Central memory CD8-positive, alpha-beta T cell (primary cell): ENCODE measurements at regions not wholly inside any gene's neighbourhood (a gene's known extent, or its start where the extent isn't known, plus 50 kb on each side); places are given as distances from the start of the nearest gene placed in this dataset.

ENCODE experiments used
- ATAC-seq: fragments of 150-1000 bp; cut with Tn5 transposase; replicated peaks from 2 replicates; pipeline ENCODE4 v1.10.0; 2022; ENCODE audit warnings: mild to moderate bottlenecking, moderate FRiP score, moderate number of reproducible peaks; ENCODE audit not compliant: poor library complexity, severe bottlenecking; ENCODE audit errors: extremely low read depth
- DNase-seq, 2 donors: peaks; one replicate each; pipeline ENCODE4 v3.0.0; 2021; ENCODE audit warnings: low spot score in 2 of 2
- H3K27ac Mint-ChIP-seq: one replicate; pipeline ENCODE4 v1.8.0; 2022; ENCODE audit warnings: low read depth, mild to moderate bottlenecking, moderate library complexity, mixed read lengths
- H3K27me3 Mint-ChIP-seq: one replicate; pipeline ENCODE4 v1.8.0; 2022; ENCODE audit warnings: mixed read lengths
- H3K36me3 Mint-ChIP-seq: one replicate; pipeline ENCODE4 v1.8.0; 2022; ENCODE audit warnings: mild to moderate bottlenecking, moderate library complexity, mixed read lengths; ENCODE audit not compliant: insufficient read depth
- H3K4me1 Mint-ChIP-seq: one replicate; pipeline ENCODE4 v1.8.0; 2022; ENCODE audit warnings: mixed read lengths
- H3K4me3 Mint-ChIP-seq: one replicate; pipeline ENCODE4 v1.8.0; 2022; ENCODE audit warnings: mild to moderate bottlenecking, moderate library complexity, mixed read lengths
- H3K9me3 Mint-ChIP-seq: one replicate; pipeline ENCODE4 v1.8.0; 2022; ENCODE audit warnings: mixed read lengths

DNA sequence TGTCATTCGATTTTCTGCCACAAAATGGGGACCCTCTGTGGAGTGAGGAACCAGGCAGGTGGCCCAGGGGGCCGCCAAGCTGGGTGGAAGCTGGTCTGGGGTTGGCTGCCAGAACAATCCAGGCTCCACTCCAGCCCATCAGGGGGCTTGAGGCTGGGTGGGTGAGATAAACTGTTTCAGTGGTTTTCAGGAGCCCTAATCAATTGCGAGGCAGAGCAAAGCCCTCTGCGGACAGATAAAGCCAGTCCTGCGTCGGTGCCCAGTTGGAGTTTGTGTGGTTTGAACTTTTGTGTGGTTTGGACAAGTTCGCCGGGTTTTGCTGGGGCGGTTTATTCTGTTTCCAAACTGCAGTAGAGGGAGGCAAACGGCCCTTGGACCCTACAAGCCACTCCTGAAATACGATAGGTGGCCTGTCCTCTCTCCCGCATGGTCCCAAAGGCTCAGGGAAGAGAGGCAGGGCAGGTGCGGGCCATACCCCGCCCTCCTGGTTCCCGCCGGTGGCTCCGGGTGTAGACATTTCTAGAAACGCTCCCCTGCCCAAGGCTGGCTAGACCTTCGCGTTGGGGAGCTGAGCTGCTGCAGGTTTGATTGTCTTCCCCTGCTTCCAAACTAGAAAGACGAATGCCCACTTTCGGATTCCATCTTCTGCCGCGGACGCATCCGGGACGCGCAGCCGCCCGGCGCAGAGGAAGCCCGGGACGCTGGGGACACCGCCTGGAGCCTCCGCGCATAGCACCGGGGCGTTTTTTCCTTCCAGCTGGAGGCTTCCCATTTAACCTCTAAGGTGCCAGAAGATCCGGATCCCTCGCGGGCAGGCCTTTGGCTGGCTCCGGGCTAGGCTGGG is 169.0 kb upstream of the BCOR start:
- DNase-seq (no peak), ATAC-seq (peak; percentile 58)
- Mint-ChIP-seq H3K27ac (peak overlapping the region; percentile 69), H3K9me3 (no peaks in the 10 kb centered on the region), H3K27me3 (no peaks in the 10 kb centered on the region), H3K4me3 (peak overlapping the region; percentile 73), H3K4me1 (no peaks in the 10 kb centered on the region), H3K36me3 (peaks cover 2% of the 10 kb centered on the region)

DNA sequence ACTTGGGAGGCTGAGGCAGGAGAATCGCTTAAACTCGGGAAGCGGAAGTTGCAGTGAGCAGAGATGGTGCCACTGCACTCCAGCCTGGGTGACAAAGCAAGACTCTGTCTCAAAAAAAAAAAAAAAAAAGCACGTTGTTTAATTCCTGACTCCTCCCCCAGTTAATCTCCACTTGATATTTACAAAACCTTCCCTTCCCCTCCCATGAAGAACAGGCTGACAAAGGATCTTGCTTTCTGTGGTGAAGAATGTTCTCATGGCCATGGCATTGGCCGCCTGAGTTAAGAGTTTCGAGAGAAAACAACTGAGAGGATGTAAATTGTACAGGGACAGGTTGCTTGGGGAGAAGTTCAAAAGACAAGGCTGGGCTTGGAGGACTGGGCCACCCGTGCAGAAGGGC is 168.2 kb upstream of the BCOR start:
- no peak overlapping the region for H3K27ac Mint-ChIP-seq

DNA sequence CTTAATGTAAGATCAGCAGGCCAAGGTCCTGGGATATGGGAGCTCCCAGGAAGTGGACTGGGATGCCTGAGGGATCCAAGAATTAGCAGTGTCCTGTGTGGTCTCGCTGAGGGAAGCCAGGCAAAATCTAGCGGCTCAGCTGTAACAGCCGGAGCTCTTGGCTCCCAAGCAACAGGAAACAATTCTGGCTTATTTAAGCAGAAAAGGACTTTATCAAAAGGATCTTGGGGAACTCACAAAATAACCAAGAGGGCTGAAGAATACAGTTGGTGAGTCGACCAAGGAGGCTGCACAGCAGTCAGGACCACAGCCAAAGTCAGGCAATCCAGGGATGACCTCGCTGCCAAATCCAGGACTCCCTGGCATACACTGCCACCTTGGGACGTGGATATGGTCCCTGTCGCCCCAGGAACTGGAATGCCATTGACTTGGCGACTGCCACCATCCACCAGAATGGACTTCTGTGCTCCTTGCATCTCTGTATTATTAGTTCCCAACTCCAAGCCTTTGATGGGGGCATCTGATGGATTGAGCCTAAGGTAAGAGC is 165.3 kb upstream of the BCOR start:
- H3K36me3 Mint-ChIP-seq, result peaks cover 2% of the 10 kb centered on the region
- DNase-seq, result no peak
- no peak for ATAC-seq

More for the DNA sequence above, 168.2 kb upstream of the BCOR start:
- no peaks in the 10 kb centered on the region for H3K27me3 Mint-ChIP-seq
- no peak for ATAC-seq
- peak overlapping the region; percentile 73 for H3K4me3 Mint-ChIP-seq
- DNase-seq, result no peak
- peaks cover 2% of the 10 kb centered on the region for H3K36me3 Mint-ChIP-seq
- H3K9me3 Mint-ChIP-seq, result no peaks in the 10 kb centered on the region
- H3K4me1 Mint-ChIP-seq, result no peaks in the 10 kb centered on the region

DNA sequence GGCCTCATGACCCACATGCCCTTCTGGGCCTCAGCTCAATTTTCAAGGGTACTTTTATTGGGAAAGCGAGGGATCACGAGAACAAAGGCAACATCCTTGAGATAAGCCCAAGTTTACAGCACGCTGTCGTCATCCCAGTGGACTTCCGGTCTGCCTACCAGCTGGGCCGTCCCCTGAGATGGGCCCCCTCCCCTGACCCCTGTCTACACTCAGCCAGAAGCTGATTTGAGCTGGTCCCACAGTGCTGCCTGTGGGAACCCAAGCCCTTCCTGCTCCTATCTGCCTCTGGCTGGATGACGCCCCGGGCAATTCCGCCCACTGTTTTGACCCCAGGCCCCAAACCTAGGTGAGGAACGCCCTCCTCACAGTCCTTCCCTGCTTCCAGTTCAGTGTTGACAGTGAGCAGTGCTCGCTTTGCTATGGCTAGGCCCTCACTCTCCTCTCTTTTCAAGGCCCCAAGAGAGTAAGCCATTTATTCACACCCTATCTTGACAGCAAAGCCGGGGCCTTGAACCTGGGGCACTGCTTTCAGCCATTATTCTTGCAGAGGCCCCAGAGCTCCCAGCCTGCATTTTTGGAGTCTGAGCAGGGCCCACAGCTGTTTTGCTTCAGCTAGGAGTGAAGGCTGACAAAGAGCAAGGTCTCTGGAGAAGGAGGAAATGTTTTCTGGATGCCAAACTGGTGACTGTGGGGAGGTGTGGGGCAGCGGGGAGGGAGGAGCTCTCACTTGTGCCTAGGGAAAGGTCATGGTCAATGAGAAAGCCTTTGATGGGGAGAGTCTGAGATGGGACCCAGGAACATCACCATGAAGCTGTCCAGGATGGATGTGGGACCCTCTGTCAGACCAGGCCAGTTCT is 164.6 kb upstream of the BCOR start:
- Mint-ChIP-seq H3K4me1 (no peaks in the 10 kb centered on the region), H3K9me3 (no peaks in the 10 kb centered on the region), H3K36me3 (peaks cover 2% of the 10 kb centered on the region), H3K4me3 (no peak overlapping the region), H3K27me3 (no peaks in the 10 kb centered on the region), H3K27ac (no peak overlapping the region)
- ATAC-seq (no peak), DNase-seq (no peak)

More for the DNA sequence above, 165.3 kb upstream of the BCOR start:
- no peaks in the 10 kb centered on the region for H3K9me3 Mint-ChIP-seq
- no peak overlapping the region for H3K4me3 Mint-ChIP-seq
- no peaks in the 10 kb centered on the region for H3K4me1 Mint-ChIP-seq
- no peaks in the 10 kb centered on the region for H3K27me3 Mint-ChIP-seq
- no peak overlapping the region for H3K27ac Mint-ChIP-seq

DNA sequence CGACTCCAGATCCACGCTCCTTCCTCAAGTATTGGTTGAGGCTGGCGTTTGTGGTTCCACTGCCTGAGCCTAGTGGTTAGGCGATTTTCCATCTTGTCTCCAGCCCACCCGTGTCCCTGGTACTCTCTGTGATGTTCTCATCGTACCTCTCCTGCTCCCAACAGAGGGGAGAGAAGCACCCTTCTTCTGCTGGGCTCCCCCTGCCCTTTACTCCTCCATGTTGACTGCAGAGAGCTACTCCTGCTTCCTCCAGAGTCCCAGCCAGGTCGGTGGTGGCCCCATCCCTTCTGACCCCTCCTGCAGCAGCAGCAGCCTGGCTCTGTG is 164.0 kb upstream of the BCOR start:
- H3K27ac Mint-ChIP-seq, result no peak overlapping the region
- H3K36me3 Mint-ChIP-seq, result peaks cover 2% of the 10 kb centered on the region
- DNase-seq (no peak), ATAC-seq (no peak)
- H3K4me3 Mint-ChIP-seq, result no peak overlapping the region
- no peaks in the 10 kb centered on the region for H3K4me1 Mint-ChIP-seq
- H3K9me3 Mint-ChIP-seq, result no peaks in the 10 kb centered on the region
- no peaks in the 10 kb centered on the region for H3K27me3 Mint-ChIP-seq

DNA sequence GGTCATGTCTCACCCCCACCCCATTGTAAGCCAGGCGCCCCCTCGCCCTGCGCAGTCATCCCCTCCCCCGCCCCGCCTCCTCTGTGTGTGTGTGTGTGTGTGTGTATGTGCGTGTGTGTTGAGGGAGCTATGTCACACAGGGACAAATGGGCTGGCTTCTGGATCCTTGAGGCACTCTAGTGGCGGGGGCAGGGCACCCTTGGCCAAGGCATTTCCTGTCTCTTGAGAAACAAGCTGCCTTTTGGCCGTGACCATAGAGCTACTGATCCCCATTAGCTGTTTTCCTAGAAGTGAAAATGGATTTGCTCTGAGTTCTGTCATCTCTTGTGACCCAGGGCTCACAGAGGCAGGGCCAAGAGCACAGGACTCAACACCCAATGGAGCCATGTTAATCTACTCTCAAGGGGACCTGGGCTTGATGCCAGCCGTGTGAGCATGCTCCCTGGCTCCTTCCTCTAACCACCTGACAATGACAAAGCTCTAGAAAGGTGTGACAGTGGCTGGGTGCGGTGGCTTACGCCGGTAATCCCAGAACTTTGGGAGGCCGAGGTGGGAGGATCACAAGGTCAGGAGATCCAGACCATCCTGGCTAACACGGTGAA is 162.5 kb upstream of the BCOR start:
- no peak overlapping the region for H3K27ac Mint-ChIP-seq
- H3K4me1 Mint-ChIP-seq, result no peaks in the 10 kb centered on the region
- DNase-seq (no peak), ATAC-seq (no peak)
- H3K4me3 Mint-ChIP-seq, result no peak overlapping the region
- H3K27me3 Mint-ChIP-seq, result no peaks in the 10 kb centered on the region
- no peaks in the 10 kb centered on the region for H3K9me3 Mint-ChIP-seq
- H3K36me3 Mint-ChIP-seq, result peaks cover 3% of the 10 kb centered on the region

DNA sequence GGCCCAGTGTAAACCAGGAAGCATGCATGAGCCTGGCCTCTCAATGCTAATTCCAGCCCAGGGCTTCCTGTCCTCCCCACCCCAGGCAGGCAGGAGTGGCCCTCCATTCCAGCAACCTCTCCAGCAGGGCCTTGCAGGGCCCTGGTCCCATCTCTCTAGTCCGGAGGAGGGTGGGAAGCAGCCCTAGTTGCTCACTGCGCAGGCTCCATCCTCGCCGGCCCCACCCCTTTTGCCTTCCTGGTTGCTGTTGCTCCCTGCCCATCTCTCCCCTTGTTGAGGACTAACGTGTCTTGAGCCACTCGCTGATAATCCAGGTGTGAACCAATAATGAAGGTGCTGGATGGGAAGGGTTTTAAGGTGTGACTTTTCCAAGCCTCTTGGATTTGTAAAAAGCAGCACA is 161.2 kb upstream of the BCOR start:
- H3K36me3 Mint-ChIP-seq, result peaks cover 1% of the 10 kb centered on the region
- H3K4me3 Mint-ChIP-seq, result no peak overlapping the region
- ATAC-seq (no peak), DNase-seq (no peak)
- no peaks in the 10 kb centered on the region for H3K27me3 Mint-ChIP-seq
- H3K27ac Mint-ChIP-seq, result no peak overlapping the region
- no peaks in the 10 kb centered on the region for H3K4me1 Mint-ChIP-seq
- no peaks in the 10 kb centered on the region for H3K9me3 Mint-ChIP-seq

DNA sequence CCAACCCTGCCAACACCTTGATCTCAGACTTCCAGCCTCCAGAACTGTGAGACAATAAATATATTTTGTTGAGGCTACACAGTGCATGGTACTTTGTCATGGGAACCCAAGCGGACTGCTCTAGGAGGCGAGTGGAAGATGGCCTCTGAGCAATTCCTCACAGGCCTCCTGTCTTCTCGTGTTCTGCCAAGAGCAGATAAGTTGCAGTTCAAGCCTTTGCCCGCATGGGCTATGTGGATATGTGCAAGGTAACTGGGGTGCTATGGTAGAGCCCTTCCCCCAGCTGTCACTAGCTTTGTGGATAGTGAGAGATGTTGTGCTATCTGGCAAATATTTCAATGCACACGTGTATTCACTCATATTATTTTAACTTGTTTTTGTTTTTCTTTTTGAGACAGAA is 156.0 kb upstream of the BCOR start:
- H3K4me3 Mint-ChIP-seq, result no peak overlapping the region
- DNase-seq (no peak), ATAC-seq (no peak)
- no peak overlapping the region for H3K27ac Mint-ChIP-seq
- H3K36me3 Mint-ChIP-seq, result peaks cover 1% of the 10 kb centered on the region
- no peaks in the 10 kb centered on the region for H3K9me3 Mint-ChIP-seq
- no peaks in the 10 kb centered on the region for H3K4me1 Mint-ChIP-seq
- H3K27me3 Mint-ChIP-seq, result no peaks in the 10 kb centered on the region

DNA sequence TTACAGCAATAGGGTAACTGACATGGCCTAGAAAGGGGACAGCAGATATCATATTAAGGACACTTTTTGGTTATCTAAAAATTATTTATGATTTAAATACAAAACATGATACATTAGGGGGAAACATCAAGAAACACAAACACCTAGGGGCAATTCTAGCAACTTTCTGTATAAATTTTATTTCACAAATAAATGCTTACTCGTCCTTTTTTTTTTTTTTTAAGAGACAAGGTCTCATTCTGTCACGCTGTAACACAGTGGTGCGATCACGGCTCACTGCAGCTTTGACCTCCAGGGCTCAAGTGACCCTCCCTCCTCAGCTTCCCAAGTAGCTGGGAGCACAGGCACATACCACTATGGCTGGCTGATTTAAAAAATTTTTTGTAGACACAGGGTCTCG is 151.8 kb upstream of the BCOR start:
- peaks cover 11% of the 10 kb centered on the region for H3K4me1 Mint-ChIP-seq
- no peaks in the 10 kb centered on the region for H3K36me3 Mint-ChIP-seq
- no peaks in the 10 kb centered on the region for H3K9me3 Mint-ChIP-seq
- H3K4me3 Mint-ChIP-seq, result no peak overlapping the region
- no peaks in the 10 kb centered on the region for H3K27me3 Mint-ChIP-seq
- DNase-seq (no peak), ATAC-seq (no peak)
- H3K27ac Mint-ChIP-seq, result no peak overlapping the region

DNA sequence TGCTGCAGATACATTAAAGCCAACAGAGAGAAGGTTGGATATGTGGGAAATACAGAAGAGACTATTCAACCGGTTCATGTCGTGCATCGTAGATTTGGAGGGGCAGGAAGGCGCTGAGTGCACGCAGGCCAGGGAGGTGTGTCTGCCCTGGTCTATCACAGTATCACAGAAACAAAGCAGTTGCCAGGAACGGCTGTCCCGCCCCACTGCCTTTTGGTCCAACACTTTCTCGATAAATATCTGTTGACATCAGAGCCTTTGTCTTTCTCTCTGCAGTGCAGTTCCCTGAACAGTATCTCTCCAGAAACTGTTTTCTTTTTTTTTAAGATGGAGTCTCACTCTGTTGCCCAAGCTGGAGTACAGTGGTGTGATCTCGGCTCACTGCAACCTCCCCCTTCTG is 151.1 kb upstream of the BCOR start:
- H3K4me3 Mint-ChIP-seq, result no peak overlapping the region

DNA sequence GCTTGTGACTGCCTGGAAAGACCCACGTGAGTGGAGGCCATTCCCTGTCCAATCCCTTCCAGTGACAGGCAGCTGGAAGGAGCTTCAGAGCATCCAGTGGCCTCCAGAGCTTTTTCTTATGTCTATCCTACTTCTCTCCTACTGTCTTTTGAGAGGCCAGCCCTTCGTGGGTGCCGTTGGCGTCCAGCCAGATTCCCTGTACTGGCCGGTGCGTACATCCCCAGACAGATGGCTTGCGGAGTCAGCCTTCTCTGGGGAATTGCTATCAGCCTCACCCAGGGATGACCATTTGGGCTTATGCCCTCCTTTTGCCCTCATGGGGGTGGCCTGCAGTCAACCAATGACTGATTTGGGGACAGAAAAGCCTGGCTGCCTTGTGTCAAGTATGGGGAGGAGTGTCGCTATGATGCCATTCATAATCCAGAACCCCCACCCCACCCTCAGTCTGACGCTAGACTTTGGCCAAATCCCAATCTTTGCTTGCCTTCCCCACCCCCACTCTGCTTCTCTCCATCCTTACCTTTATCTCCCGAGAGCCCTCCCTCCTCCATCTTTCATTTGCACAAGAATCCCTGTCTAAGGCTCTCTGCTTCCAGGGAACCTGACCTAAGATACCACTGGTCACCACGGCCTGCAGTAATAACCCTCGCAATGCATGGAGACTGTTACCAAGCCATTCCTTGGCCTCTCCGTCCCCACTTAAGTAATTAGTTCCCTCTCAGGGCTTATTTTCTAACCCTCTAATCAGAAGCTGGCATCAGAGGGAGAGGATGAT is 150.3 kb upstream of the BCOR start:
- ATAC-seq, result no peak
- peaks cover 11% of the 10 kb centered on the region for H3K4me1 Mint-ChIP-seq
- H3K36me3 Mint-ChIP-seq, result no peaks in the 10 kb centered on the region
- no peaks in the 10 kb centered on the region for H3K9me3 Mint-ChIP-seq
- no peak overlapping the region for H3K27ac Mint-ChIP-seq
- no peaks in the 10 kb centered on the region for H3K27me3 Mint-ChIP-seq
- DNase-seq, result no peak
- H3K4me3 Mint-ChIP-seq, result no peak overlapping the region

More for the DNA sequence above, 151.1 kb upstream of the BCOR start:
- no peaks in the 10 kb centered on the region for H3K9me3 Mint-ChIP-seq
- no peak overlapping the region for H3K27ac Mint-ChIP-seq
- ATAC-seq (no peak), DNase-seq (no peak)
- H3K36me3 Mint-ChIP-seq, result no peaks in the 10 kb centered on the region
- H3K27me3 Mint-ChIP-seq, result no peaks in the 10 kb centered on the region
- peaks cover 11% of the 10 kb centered on the region for H3K4me1 Mint-ChIP-seq

DNA sequence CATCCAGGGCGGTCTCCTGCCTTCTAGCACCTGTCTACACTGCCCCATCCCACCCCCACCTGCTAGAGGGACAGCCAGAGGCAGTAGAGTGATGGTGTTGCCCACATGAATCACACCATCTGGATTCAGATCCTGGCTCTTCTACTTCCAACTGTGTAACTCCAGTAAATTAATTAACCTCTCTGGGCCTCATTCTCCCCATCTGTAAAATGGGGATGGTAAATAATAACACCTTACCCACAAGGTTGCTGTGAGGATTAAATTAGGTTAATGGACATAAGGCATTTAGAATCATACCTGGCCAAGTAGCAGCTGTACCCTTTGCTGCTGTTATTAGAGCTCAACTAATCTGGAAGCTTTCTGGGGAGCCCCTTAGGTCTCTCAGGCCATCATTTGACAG is 149.6 kb upstream of the BCOR start:
- no peak overlapping the region for H3K27ac Mint-ChIP-seq
- no peak overlapping the region for H3K4me3 Mint-ChIP-seq
- H3K4me1 Mint-ChIP-seq, result peaks cover 11% of the 10 kb centered on the region
- ATAC-seq, result no peak
- no peak for DNase-seq
- H3K27me3 Mint-ChIP-seq, result no peaks in the 10 kb centered on the region
- no peaks in the 10 kb centered on the region for H3K36me3 Mint-ChIP-seq
- no peaks in the 10 kb centered on the region for H3K9me3 Mint-ChIP-seq
